SIG-M5 (cell line): ENCODE measurements at regions not wholly inside any gene's neighbourhood (a gene's known extent, or its start where the extent isn't known, plus 50 kb on each side); places are given as distances from the start of the nearest gene placed in this dataset.
"Not testable (repeated sequence)": the region's sequence is repeated elsewhere in the genome, so short reads cannot be mapped to it uniquely, and the experiment has no call there.

Source experiments
- DNase-seq: peaks from one replicate; lab custom pipeline; 2025; lab: John Stamatoyannopoulos, UW

DNA sequence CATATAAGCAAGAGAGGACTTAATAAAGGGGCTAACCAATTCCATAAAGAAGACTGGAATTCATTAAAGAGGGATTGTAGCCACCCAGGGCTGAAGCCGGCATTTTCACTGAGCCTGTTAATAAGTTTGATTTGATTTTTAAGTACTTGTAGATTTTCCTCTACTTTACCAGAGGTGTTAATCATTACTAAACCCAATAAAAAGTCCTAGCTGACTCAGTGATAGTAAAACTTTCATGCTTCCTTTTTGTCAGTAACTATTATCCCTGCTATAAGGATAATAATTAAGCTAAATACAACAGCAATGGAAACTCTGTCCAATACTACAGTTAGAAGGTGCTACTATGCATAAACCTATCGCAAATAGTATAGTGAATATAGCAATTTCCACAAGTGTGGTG, 260.2 kb downstream of the CEMIP2 start:
- not testable (repeated sequence) for DNase-seq

DNA sequence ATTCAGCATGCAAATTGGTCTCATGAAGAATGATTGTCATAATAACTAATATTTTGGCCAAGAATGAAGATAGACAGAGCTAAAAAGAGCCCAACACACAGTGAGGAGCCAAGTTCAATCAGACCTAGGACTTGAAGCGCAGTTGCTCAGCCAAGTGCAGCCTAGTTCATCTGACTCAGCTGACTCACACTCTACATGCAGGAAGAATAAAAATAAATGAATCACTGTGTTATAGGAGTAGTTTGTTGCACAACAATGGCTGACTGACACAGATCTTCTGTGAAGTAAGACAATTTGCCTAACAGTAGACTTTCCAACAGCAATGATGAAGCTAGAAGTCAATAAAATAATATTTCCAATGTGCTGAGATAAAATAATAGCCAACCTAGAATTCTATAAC, 261.5 kb downstream of the CEMIP2 start:
- DNase-seq: no peak

DNA sequence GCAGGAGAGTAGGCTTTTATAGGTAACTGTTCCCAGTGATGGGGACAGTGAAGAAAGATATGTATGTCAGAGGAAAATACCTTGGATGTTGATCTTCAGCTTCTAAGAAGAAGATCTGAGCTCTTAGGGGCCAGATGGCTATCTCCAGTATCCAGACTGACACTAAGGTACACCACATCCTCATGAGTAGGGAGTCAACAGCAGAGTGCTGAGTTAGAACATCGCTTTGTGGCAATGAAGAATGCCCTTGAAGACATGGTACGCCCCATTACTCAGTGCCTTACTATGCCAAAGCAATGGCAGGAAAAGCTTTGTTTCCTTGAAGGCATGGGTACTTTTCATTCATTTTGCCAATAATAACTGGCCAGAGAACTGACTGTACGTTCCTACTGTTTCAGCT, 263.7 kb downstream of the CEMIP2 start:
- no peak for DNase-seq

DNA sequence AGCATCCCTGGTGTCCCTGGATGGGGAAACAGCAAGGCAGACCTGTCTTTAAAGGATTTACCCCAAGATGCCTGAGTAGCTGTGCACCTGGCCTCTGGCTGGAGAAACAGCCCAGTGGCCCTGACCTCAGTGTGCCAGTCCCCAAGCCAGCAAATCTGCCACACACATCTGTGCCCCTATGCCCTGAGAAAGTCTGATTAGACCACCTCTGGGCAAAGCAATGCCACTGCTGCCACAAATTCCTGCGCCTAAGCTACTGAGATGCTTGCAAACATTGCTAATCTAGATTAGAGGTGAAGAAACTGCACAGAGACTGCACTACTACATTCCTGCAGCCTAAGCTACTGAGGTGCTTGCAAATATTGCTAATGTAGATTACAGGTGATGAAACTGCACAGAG, 269.6 kb downstream of the CEMIP2 start:
- DNase-seq: no peak

DNA sequence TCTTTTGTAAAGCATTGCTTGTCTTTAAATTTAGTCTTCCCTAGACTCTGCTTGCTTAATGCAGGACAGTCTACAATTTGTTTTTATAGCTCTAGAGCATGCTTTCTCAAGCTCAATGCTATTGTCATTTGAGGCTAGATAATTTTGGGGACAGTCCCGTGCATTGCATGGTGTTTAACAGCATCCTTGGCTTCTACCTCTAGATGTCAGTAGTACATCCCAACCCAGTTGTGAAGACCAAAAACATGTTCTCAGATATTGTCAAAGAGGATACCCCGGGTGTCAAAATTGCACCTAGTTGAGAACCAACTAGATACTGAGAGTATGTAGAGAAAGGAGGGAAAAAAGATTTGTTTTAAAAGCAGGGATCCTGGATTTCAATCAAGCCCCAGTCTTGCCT, 277.5 kb downstream of the CEMIP2 start:
- DNase-seq: no peak

DNA sequence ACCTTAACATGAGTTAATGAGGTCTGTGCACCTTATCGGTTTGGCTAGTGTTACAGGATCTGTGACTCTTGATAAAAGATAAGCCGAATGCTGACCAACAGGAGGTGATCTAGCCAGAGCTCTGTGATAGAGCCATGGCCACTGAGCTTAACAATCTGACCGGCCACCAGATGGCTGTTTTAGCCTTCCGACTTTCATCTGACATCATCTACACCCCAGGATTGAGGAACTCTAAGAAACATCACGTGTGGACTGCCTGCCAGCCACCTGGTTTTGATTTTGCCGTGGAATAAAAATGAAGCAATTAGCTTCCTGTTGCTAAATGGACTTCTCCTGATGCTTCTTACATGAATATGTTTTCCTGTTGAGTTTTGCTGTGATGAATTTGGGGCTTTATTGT, 281.3 kb downstream of the CEMIP2 start:
- DNase-seq: no peak

DNA sequence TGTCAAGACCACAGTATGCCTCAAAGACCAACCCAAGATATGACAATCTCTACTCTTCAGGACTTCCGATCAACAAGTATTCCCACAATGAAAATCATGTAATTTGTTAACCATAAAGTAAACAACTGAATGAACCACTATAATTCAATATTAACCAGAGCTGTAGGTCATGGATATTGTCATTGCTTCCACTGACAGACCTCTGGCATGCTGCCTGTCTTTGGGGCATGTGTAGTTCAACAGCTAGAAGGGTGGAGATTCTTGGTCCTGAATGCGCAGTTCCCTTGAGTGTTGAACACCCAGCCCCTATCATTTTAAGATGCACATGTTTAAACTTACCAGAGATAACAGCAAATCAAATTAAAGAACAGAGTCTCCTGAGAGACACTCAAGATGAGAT, 283.0 kb downstream of the CEMIP2 start:
- no peak for DNase-seq

DNA sequence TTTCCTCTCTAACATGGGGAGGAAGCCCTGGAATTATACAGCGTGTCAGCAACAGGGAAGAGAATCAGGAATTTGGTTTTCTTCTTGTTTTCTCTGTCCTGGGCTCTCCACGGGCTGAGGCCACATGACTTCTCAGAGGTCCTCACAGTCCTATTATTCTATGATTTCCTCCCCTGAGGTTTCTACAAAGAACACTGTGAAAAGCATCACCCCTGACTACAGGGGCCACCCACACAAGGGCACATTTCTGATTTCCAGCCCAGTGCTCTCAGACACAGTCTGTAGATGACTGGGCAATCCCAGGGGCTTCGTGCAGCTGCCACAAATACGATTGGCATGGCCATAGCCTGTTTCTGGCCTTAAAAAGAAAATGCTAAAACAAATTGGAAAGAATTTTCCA, 284.9 kb downstream of the CEMIP2 start:
- DNase-seq: no peak

DNA sequence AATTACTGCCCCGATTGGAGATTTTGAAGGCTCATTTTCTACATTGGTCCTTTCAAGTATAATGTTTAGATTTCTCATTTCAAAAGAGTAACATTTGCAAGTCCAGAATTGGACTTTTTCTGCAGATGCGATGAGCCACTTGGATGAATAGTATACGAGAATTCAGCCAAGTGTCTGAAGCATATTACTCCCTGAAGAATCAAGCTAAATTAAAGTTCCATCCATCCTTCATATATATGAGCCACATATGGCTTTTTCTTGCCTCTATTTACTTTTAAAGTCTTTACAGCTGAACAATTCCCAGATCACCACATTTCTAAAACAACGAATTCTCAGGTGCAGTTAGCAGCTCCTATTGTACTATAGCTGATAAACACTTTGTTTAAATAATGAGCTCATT, 288.7 kb downstream of the CEMIP2 start:
- DNase-seq: no peak

DNA sequence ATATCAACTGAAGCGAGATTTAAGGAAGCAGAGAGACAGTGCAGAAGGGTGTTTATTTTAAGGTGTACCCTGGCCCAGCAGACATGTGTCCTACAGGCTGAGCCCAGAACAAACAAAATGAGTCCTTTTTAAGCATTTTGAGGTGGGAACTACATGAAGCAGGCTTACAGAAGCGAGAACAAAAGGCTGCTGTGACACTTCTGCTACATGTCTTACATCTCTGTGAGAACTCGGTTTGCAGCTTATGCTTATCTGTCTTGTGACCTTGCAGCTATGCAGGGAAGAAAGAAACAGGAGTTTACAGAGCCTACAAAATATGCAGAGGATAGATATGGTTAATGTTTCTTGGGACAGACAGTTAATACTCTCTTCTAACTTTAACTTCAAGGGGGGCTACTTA, 295.9 kb downstream of the CEMIP2 start:
- DNase-seq: no peak

DNA sequence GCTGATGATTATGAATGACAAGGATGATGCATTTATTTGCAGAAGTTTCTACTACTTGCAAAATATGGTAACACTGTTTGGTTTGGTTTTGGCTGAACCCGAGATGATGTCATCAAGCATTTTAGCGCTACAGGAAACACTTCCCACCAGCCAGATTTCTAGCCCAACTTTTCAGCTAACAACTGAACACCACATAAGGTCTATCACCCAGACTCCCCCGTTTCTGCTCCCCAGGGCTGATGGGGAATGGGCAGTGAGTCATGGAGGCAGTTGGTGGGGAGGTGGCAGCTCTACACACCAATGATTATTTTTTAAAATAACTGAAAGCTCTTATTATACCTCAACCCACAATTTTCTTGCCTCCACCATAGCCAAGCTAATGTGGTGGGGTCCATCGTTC, 302.9 kb downstream of the CEMIP2 start:
- DNase-seq: no peak

DNA sequence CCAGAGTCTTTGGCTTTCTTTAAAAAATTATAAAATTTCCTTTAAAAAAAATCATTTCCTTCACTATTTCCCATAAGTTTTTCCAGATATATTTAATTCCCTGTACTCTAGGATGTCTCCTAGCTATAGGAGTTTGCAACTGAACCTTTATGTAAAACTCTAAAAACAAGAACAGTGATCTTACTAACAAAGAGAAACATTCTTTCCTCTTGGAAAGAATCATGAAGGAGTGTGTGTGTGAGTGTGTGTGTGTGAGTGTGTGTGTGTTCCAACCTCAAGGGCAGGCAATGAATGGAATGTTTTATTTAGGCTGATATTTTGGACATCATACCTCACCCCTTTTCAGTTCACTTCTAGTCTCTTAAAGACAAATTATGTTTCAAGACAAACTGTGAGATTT, 309.2 kb downstream of the CEMIP2 start:
- DNase-seq: no peak

DNA sequence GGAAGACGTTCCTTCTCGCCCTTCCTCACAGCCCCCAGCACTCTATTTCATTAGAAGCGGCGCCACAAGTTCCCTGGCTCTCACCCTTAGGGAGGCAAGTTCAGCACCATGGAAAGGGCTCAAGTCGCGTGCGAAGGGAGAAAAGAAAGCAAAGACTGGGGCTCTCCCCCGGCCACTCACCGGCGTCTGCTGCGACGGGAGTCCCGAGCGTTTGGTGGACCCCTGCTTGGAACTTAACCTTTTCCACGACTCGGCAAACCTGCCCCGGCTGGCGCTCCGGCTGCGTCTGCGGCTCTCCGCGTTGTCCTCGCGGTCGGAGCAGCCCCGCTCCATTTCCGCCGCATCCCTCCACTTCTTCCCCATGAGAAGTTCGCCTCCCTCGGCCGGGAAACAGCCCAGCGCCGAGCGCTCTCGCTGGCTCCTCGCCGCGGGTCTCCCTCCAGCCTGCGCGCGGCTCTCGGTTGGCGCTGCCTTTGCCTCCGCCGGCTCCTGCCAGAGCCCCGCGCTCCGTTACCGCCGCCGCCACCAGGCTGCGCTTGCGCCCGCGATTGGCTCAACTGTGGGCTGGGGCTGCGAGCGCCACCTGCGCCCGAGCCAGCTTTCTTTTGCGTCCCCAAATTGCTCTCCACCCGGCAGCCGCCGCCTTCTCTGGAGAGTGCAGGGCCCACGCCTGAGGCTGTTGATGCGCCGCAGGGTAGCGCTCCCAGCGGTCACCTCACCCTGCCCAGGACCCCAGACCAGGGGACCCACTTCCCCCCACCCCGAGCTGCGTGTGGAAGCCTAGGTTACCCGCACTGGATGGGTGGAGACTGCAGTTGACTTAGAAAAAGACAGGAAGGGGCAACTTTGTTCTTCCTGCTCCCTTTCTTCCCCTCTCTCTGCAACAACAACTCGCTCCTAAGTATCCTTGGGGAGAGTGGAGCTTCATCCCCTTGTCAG, 321.6 kb downstream of the CEMIP2 start:
- DNase-seq: no peak

DNA sequence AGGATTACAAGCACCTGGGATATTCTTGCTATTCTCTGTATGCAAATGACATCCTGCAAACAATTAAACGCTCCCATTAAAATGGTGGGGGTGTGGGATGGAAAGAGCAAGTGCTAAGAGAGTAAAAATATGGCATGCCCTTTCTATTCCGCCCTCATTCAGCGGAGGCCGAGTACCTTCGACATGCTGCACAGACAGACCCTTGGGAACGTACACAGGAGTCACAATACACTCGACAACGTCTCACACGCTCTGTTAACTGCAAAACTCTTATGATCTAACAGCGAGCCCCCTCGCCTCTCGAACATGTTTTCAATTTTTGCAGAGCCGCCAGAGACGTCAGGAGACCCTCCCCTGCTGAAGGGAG, 322.2 kb downstream of the CEMIP2 start:
- no peak for DNase-seq

DNA sequence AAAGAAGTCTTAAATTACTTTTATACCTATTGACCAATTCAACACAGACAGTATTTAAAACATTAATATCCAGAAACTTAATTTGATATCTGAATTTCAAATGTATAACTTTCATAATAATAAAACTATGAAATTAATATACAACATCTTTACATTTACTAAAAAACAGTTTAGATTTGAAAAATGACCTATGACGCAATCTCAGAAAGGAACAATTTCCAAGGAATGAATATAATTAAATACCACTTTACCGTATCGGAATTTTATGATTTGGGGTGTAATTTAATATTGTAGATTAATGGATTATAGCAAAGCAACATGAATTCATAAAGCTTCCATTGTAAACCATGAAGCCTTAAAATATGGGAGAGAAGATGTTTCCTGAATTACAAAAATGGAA, 321.5 kb upstream of the TRPM3 start:
- no peak for DNase-seq

DNA sequence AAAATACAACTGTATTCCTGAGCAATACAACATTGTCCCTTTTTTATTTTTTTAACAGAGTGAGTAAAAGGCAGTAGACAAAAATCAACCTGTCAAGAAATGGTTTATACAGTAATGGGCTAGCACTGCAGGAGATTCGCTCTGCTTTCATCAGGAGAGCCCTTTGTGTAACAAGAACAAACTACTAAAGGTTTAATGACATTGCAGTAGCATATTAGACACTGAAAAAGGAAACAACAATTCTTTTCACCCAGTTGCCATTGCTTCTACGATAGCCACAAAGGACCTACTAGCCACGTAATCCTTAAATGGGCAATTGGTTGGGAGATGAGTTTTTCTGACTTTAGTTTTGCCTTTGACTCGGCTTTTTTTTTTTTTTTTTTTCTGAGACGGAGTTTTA, 319.8 kb upstream of the TRPM3 start:
- DNase-seq: no peak

DNA sequence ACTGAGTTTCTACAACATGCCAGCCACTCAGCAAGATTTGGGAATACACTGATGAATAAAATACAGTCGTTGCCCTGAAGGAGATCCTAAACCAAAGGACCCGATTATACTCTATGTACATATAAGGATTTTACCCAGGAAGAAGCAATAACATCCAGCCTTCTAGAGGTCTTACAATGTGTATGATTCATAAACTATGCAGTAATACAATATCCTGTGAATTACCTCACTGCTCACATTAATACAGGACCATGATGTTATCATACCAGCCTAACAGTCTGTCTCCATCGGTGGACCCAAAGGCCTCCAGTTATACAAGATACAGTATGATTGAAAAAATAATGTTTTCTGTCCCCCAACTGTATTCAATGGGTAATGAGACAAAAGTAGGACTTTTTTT, 310.5 kb upstream of the TRPM3 start:
- no peak for DNase-seq

DNA sequence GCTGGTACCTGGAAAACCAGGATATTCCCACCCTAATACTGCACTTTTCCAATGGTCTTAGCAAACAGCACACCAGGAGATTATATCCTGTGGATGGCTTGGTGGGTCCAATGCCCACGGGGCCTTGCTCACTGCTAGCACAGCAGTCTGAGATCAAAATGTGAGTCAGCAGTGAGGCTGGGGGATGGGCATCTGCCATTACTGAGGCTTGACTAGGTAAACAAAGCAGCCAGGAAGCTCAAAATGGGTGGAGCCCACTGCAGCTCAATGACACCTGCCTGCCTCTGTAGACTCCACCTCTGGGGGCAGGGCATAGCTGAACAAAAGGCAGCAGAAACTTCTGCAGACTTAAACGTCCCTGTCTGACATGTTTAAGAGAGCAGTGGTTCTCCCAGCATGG, 285.9 kb upstream of the TRPM3 start:
- not testable (repeated sequence) for DNase-seq

DNA sequence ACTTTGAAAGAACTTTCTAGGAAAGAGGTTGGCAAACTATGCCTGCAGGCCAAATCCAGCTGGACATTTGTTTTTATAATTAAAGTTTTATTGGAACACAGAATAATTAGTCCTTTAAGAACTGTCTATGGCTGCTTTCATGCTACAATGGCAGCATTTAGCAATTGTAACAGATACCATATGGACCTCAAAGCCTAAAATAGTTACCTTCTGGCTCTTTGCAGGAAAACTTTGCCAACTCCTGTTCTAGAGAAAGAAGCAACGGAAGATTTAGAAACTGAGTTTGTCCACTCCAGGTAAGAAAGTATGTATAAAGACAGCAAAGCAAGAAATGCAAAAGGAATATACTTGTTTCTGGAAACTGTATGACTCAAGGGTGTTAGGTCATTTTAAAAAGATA, 281.7 kb upstream of the TRPM3 start:
- DNase-seq: no peak

DNA sequence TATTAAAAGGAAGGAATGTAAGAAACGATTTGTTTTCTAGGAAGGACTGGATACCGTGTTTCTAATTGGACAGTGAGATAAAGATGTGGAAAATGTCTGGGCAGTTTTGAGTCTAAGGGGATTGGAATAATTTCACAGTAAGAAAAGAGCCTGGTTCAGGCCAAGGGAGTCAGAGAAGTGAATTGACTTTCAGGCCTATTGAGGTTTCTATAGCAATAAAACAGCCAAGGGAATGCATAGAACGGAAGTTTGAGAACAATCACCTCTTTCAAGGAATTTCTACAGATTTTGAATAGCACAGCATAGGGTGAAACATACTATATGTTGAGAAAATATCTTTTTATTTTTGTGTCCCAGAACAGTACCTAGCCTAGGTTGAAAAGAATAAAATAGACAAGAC, 271.6 kb upstream of the TRPM3 start:
- no peak for DNase-seq

DNA sequence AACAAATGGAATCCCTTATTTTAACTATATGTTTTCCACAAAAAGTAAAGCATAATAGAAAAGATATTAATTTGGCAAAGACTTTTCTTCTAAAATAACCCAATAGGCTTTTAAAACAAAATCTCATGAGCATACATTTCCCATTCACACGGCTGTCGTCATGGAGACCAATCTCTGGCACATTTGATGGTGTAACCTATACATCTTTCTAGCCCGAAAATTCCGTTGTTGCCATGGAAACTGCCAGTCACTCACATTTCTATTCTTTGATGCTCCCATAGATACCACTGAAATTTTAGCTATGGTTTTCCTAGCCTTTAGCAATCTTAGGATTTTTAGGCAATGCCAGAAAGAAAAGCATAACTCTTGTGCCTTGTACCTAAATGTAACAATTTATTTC, 262.9 kb upstream of the TRPM3 start:
- DNase-seq: no peak

DNA sequence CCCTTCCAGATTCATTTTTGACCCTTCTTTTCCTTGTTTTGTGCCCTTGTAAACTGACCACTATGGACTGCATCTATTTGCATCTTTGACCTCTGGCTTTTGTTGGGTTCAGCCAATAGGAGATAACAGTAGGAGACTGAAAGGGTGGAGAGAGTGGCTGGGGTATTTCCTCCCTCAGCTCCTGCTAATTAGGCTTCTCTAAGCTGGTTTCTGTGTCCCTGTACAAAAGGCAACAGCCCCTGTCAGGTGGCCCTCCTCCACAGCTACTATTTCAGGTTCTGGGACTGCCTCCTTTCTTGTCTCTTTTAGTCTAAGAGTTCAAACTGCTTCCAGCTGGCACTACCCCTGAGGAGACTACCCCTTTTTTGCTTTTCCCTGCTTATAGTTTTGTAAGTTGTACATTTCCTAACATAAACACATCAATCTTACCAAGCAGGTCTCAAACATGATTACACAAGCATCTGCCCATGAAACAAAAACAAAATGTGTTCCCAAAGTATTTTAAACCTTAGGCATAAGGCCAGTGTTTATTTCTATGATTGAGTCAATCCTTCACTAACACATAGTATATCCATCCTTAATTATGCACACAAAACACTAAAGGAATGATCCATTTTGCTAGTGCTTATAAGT, 262.0 kb upstream of the TRPM3 start:
- DNase-seq: no peak

DNA sequence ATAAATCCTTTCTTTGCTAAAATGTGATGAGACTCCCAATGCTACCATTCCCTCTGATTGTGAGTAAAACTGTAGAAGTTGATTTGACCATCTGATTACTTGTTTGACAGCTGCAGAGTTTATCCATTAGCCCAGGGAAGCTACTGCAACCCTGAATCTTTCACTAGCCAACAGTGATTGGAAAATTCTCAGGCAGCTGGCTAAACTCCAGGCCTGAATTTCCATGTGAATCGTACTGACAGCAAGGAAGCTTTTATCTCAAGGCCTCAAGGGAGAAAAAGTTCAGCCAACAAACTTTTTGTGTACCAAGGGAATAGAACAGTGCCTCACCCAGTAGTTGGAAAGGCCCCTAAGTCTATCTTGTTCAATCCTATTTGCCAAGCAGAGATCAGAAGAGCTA, 246.7 kb upstream of the TRPM3 start:
- no peak for DNase-seq
